HG02798 (cell line): ENCODE measurements at regions not wholly inside any gene's neighbourhood (a gene's known extent, or its start where the extent isn't known, plus 50 kb on each side); places are given as distances from the start of the nearest gene placed in this dataset.

Source experiments
- ATAC-seq: cut with Tn5 transposase; IDR thresholded peaks from one replicate; pipeline ENCODE4 v1.9.1; 2021; ENCODE audit warnings: mild to moderate bottlenecking; ENCODE audit not compliant: unreplicated experiment, poor library complexity

DNA sequence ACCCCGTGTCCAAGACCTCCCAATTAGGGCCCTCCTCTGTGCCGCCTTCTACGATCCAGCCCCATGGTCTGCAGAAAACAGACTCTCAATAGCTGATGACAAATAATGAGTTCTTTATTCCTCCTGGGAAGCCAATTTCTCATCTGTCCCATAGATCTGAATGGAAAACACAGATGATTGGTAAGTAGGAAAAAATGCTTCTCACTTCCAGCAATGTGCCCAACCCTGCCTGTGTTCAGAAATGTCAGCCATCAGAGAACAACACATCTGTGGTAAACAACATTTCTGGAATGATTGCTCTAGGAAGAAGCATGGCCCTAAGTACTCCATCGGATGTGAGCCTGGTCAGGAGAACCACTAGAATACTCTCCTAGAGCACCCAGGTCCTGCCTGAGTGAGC is 240.5 kb upstream of the HES1 start:
- ATAC-seq: no peak

- no peak for ATAC-seq
Observed at GRCh38 chr3:193896419-193896818, 239.5 kb upstream of the HES1 start.

- no peak for ATAC-seq
Observed at GRCh38 chr3:193897288-193897687, 238.7 kb upstream of the HES1 start.

DNA sequence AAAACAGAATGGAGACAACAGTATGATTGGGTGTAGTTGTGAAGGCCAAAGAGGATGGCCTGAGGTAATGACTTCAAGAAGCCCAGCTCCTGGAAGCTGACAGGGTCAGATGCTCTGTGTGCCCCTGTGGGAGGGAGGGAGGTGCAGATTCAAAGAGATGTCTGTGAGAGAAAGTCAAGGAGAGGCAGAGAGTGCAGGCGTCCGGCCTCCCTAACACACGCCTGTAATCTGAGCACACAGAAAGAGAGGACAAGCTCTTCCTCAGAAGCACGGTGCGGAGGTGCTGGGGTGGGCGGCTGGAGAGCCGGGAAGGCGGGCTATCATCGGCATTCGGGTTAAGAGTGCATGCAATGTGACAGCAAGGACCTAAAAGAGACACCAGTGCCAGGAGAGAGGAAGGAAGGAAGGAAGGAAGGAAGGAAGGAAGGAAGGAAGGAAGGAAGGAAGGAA is 238.2 kb upstream of the HES1 start:
- no peak for ATAC-seq

- ATAC-seq: no peak
Observed at GRCh38 chr3:193899001-193899400, 236.9 kb upstream of the HES1 start.

GRCh38 chr3:193901007-193901406 is 234.9 kb upstream of the HES1 start:
- no peak for ATAC-seq

DNA sequence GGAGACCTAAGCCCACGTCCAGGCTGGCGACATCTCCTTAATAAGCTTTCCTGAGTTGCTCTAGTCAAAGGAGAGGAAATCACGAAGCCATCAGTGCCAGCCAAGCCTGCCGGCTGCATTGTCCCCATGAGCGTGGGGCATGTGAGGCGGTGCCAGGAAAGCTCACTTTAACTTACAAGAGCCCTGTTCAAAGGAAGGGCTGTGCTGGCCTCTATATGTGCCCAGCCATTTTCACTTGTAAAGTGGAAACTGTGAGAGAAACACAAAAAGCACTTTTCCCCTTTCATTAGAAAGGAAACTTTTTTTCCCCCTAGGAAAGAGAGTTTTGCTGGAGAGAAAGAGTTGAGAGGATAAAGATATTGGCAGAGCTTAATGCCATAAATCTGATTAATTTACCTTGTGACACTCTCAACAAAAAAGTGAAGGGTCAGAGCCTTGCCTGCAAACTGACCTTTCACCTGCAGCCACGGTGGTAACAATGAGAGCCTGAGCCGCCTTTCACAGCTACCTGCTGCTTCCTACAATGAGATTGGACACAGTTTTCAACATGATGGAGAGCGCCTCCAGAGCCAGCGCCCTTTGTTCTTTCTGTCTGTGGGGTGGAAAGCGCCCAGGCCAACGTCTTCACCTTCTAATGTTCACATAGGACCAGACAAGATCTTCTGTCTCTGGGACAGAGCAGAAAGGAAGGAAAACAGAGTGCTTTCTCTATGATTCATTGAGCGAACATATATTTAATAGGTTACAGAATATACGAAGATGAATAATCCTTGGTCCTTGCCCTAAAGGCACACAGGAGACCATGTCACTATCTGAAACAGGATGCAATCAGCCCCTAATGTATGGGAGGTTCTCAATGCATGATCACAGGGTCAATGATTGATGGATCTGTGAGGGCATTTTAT is 233.1 kb upstream of the HES1 start:
- no peak for ATAC-seq

GRCh38 chr3:193903512-193903817 is 232.5 kb upstream of the HES1 start:
- ATAC-seq: no peak

DNA sequence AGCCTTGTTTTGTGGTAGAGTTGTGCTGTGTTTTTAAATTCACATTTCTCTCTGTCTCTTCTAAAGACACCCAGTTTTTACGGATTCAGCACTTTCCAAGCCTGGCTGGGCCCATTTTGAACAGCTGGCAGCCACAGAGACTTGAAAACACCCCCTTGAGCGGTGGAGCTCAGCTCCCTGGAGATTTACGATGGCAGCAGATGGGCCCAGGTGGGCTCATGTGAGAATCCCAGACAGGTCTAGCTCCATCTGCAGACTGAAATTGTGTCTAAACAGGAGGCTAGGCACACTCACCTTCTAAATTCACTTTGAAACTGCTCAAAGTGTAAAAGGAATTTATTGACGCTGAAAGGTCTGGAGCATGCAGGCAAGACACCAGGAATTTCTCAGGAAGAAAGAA is 232.0 kb upstream of the HES1 start:
- no peak for ATAC-seq

- ATAC-seq: no peak
Observed at GRCh38 chr3:193905541-193906396, 230.2 kb upstream of the HES1 start.

GRCh38 chr3:193906849-193907410 is 229.0 kb upstream of the HES1 start:
- no peak for ATAC-seq

GRCh38 chr3:193908181-193908744 is 227.7 kb upstream of the HES1 start:
- no peak for ATAC-seq

DNA sequence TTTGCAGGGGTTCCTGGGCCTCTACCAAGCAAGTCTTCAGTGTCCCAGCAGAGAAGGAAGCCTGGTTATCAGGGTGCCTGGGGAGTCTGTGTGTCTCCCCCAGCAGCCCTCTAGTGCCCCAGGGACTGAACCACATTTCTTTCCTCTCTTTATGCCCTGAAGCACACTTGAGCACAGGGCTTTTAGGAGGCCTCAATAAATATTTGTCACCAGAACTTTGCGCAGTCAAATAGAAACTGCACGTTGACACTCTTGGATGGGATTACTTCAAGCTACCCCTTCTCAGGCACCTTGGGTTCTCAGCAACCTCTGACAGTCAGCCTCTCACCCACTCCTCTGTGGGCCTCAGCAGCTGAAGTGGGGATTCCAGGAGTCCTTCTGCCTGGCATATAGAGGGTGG is 226.6 kb upstream of the HES1 start:
- peak; percentile 49 for ATAC-seq

DNA sequence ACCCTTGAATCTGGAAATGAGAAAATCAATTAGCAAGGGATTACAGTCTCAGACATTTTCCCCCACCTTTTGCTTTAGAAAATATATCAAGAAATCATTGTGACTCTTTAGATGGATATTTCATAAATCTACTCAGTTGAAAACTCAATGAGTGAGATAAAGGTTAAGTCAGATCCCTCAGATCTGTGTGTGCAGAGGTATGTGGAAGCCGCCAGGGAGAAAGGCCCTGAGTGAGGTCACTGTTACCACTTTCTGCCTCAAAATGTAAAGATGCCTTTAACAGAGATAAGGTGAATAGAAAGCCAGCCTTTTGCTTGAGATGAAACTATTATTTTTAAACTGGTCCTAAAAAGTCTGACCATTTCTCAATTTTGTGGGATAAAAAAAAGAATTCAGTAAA is 225.6 kb upstream of the HES1 start:
- ATAC-seq: no peak

GRCh38 chr3:193910886-193911738 is 224.8 kb upstream of the HES1 start:
- no peak for ATAC-seq

- no peak for ATAC-seq
Observed at GRCh38 chr3:193911784-193912340, 224.1 kb upstream of the HES1 start.

DNA sequence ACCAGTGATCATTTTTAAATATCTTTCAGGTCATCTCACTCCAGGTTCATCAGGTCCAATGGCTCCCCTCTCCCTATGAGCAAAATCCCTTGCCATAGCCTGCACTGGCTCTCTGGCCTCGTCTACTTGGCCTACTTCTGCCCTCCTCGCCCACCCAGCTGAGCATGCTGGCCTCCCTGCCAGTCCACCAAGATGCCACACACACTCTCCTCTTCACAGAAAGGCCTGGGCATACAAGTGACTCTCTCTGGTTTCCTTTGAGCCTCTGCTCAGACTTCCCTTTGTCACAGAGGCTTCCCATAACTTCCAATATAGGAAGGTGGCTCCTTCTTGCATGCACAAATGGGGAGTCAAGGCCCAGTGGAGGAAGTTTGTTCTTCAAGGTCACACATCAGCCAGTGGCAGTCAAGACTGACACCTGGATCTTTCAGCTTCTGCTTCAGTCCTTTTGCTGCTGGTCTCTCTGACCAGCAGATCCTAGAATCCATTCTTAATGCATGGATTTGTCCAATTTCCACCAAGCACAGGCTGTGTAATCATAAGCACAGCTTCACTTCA is 223.2 kb upstream of the HES1 start:
- no peak for ATAC-seq

DNA sequence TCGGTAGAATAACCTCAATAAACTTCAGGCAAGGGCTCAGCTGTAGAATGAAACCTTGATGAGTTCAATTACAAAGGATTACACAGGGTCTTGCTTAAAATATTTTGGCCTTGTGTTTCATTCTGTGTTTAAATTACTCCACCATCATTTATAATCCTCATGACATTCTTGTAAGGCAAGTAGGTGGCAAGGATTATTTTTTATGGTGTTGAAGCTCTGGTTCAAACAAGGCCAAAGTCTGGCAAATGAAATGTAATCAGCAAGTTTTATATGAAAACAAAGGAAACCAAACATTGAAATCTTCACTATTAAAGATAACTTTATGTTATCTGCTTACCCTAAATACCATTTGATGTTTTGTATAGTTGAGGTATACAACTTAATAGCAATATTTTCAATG is 221.3 kb upstream of the HES1 start:
- ATAC-seq: no peak

DNA sequence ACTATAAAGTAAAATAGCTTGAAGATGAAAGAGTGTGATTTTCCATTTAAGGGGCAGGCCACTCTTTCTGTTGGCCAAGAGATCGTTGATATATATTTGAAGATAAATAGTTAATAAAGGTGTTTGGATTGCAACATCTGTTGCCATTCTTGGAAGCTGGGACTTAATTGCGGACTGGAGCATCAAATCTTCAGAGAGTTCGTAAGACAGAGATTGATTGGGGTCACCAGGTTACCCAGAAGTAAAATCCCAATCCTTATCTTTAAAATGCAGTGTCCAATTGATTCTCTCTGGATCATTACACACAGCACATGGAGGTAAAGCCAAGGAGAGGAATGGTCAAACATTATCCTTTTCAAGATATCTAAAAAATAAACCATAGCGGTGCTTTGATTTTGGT is 220.8 kb upstream of the HES1 start:
- no peak for ATAC-seq
